ENCODE measurements at regions not wholly inside any gene's neighbourhood (a gene's known extent, or its start where the extent isn't known, plus 50 kb on each side); places are given as distances from the start of the nearest gene placed in this dataset.

DNA sequence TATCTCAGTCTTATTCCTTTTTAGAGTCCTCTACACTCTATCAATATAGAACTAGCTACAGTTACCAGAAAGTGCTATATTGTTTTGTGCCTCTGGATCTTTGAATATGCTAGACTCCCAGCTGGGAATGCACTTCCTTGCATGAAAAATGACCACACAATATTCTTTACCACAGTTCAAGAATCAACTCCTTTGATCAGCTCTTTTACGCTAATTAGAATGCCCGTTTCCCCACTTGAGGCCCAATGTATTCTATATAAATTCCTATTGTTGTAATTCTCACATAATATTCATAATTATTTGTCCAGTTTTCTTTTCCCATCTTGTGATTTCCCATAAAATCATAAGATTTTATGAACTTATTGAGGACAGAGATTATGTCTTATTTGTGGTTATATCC lies 142.2 kb downstream of the UBE2E3 start:
- Histone ChIP-seq H3K79me2 (ENCODE audit: insufficient read depth, low read length) (no peaks in the 10 kb centered on the region), H4K20me1 (ENCODE audit: insufficient read depth, low read length) (no peaks in the 10 kb centered on the region), H3K36me3 (replicated peaks in 1 of 2; ENCODE audit: control insufficient read depth in 1 of 2, insufficient read depth in 2 of 2, low read length in 2 of 2) (no peaks in the 10 kb centered on the region), H2AFZ (ENCODE audit: low read length) (no peak overlapping the region), H3K9me3 (ENCODE audit: low read length) (no peaks in the 10 kb centered on the region), H3K27ac (ENCODE audit: extremely low read length, insufficient read depth, low read length) (no peak overlapping the region), H3K4me2 (ENCODE audit: low read depth, low read length) (no peak overlapping the region), H3K27me3 (ENCODE audit: control insufficient read depth in 1 of 2, insufficient read depth in 2 of 2, low read length in 2 of 2) (no peaks in the 10 kb centered on the region), H3K9ac (ENCODE audit: insufficient read depth, low read depth, low read length) (no peak overlapping the region), H3K4me1 (ENCODE audit: insufficient read depth, low read length) (no peaks in the 10 kb centered on the region), H3K4me3 (replicated peaks in 1 of 3; ENCODE audit: insufficient read depth in 1 of 3, low read depth in 2 of 3, low read length in 3 of 3) (no peak overlapping the region)
- in situ Hi-C loops (cut with HindIII; ENCODE audit: extremely low pct_ligation_motif_present, low pct_unique_long_range_greater_than_20kb) (no loop called here), intact Hi-C loops (cut with micrococcal nuclease; ENCODE audit: unreplicated experiment) (no loop called here)
- FAIRE-seq (no peak), ATAC-seq (no peak), DNase-seq (ENCODE audit: low spot score) (no peak)
- CTCF ChIA-PET (ENCODE audit: low intra/inter-chr PET ratio, low total read pairs), result no interaction called here
- TF ChIP-seq ZNF619 (CRISPR knock-in tag; IDR thresholded peaks at IDR 0.05) (no peak), ZNF598 (CRISPR knock-in tag; IDR thresholded peaks at IDR 0.05; ENCODE audit: borderline replicate concordance) (no peak), KLF9 (CRISPR knock-in tag; IDR thresholded peaks at IDR 0.05; ENCODE audit: low read depth) (no peak), HNF4G (IDR thresholded peaks at IDR 0.05; ENCODE audit: borderline replicate concordance, low read depth, low read length) (no peak), HNF4G (CRISPR knock-in tag; IDR thresholded peaks at IDR 0.05; ENCODE audit: borderline replicate concordance, low read depth) (no peak), NR3C1 (CRISPR knock-in tag; IDR thresholded peaks at IDR 0.05) (no peak), ZC3H13 (CRISPR knock-in tag; IDR thresholded peaks at IDR 0.05) (no peak), ZFP90 (CRISPR knock-in tag; IDR thresholded peaks at IDR 0.05; ENCODE audit: borderline replicate concordance) (no peak), GABPA (IDR thresholded peaks at IDR 0.05; ENCODE audit: low read depth, low read length) (no peak), GABPA (CRISPR knock-in tag; IDR thresholded peaks at IDR 0.05; ENCODE audit: low read depth) (no peak)
- TF ChIP-seq, protein P1, sequence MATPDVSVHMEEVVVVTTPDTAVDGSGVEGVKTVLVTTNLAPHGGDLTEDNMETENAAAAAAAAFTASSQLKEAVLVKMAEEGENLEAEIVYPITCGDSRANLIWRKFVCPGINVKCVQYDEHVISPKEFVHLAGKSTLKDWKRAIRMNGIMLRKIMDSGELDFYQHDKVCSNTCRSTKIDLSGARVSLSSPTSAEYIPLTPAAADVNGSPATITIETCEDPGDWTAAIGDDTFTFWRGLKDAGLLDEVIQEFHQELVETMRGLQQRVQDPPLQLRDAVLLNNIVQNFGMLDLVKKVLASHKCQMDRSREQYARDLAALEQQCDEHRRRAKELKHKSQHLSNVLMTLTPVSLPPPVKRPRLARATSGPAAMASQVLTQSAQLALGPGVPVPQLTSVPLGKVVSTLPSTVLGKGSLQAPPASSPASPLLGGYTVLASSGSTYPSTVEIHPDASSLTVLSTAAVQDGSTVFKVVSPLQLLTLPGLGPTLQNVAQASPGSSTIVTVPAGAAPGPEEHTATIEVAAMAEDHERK (CRISPR knock-in tag; IDR thresholded peaks at IDR 0.05; ENCODE audit: low read depth), result no peak
- WGBS (ENCODE audit: low lambda C conversion rate), result 35% methylated on average over 2 of the region's 2 CpGs
- BruUV-seq (replicated peaks), result no TSS peak
- POLR2A ChIA-PET, result no interaction called here

Data from HepG2 (cell line).